PC-9 (cell line): ENCODE measurements at regions not wholly inside any gene's neighbourhood (a gene's known extent, or its start where the extent isn't known, plus 50 kb on each side); places are given as distances from the start of the nearest gene placed in this dataset.

ENCODE experiments used
- EZH2 ChIP-seq: fragments of 200-600 bp; sonication (generic); IDR thresholded peaks from 2 replicates; pipeline ENCODE4 v1.8.0; 2017; ENCODE audit warnings: antibody characterized with exemption, low read depth
- TF ChIP-seq, protein P1 (sequence below): fragments of 200-600 bp; sonication (generic); conservative IDR thresholded peaks from 2 replicates; pipeline ENCODE4 v1.6.1; 2017; ENCODE audit warnings: mixed run types, antibody characterized with exemption, mild to moderate bottlenecking, moderate library complexity

DNA sequence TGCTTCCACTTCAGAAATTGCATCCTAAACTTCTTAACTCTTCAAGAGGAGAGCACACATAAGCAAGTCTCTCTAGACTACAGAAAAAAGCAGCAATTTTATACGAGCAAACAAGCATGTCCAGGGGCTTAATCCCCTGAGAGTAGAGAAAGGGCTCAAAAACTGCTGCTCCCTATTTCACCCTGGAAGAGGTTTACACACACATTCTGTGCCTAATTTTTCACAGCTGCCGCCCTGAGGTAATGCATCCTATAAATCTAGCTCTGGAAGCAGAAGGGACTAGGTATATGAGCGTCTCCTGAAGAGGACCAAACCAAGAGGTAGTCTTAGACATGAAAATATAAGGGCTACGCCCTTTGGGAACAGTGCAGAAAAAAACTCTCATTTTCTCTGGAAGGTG, 73.1 kb downstream of the CRPPA start:
- TF ChIP-seq, protein P1, sequence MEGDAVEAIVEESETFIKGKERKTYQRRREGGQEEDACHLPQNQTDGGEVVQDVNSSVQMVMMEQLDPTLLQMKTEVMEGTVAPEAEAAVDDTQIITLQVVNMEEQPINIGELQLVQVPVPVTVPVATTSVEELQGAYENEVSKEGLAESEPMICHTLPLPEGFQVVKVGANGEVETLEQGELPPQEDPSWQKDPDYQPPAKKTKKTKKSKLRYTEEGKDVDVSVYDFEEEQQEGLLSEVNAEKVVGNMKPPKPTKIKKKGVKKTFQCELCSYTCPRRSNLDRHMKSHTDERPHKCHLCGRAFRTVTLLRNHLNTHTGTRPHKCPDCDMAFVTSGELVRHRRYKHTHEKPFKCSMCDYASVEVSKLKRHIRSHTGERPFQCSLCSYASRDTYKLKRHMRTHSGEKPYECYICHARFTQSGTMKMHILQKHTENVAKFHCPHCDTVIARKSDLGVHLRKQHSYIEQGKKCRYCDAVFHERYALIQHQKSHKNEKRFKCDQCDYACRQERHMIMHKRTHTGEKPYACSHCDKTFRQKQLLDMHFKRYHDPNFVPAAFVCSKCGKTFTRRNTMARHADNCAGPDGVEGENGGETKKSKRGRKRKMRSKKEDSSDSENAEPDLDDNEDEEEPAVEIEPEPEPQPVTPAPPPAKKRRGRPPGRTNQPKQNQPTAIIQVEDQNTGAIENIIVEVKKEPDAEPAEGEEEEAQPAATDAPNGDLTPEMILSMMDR, result no peak
- TF ChIP-seq EZH2, result no peak
